Epidermal melanocyte (primary cell): ENCODE measurements at regions not wholly inside any gene's neighbourhood (a gene's known extent, or its start where the extent isn't known, plus 50 kb on each side); places are given as distances from the start of the nearest gene placed in this dataset.
"Not testable (repeated sequence)": the region's sequence is repeated elsewhere in the genome, so short reads cannot be mapped to it uniquely, and the experiment has no call there.

Source experiments
- DNase-seq: peaks from one replicate; pipeline ENCODE4 v3.0.0; 2011; ENCODE audit warnings: low spot score; ENCODE audit not compliant: insufficient read length

DNA sequence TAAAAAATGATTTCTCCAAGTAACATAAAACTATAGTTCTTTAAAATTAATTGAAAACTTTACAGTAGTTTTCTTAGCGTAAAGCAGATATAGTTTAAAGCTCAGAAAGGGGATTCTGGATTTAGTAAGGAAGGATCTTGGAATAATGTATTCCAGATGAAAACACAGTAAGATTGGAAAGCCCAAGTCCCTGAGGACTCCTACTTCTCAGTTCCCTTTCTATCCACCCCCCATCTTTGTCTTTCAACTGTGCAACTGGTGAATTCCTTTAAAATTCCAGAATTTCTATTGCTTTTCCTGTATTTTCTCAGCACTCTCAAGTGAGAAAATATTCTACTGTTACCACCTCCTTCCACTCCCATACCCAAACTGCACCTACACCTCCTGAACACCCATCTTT lies 184.5 kb upstream of the FBN2 start:
- no peak for DNase-seq

DNA sequence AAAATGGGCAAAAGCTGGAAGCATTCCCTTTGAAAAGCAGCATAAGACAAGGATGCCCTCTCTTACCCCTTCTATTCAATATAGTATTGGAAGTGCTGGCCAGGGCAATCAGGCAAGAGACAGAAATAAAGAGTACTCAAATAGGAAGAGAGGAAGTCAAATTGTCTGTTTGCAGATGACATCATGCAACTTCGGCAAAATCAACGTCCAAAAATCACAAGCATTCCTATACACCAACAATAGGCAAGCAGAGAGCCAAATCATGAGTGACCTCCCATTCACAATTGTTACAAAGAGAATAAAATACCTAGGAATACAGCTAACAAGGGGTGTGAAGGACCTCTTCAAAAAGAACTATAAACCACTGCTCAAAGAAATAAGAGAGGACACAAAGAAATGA lies 192.0 kb upstream of the FBN2 start:
- not testable (repeated sequence) for DNase-seq

DNA sequence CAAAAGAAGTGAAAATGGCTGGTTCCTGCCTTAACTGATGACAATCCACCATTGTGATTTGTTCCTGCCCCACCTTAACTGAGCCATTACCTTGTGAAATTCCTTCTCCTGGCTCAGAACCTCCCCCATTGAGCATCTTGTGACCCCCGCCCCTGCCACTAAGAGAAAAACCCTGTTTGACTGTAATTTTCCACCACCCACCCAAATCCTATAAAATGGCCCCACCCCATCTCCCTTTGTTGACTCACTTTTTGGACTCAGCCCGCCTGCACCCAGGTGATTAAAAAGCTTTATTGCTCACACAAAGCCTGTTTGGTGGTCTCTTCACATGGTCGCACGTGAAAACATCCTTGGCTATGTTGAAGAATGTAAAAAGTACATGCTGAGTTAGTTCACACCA lies 197.6 kb upstream of the FBN2 start:
- DNase-seq: not testable (repeated sequence)

DNA sequence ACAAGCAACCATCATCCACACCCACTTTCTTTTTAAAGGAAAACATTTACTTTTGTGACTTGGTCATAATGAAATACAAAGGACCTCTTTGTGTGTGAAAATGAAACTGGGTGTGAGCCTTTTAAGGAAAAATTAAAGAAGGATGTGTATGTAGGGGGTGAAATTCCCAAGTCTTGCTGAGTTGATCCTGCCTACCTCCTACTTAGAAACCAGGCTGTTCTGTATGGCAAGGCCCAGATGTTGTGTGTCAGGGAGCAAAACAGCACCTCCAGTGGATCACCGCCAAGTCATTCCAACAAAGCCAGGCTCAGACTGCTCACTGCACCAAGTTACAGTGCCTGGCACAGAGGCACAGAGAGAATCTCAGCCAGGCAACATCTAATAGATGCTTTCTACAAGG lies 198.5 kb upstream of the FBN2 start:
- peak; percentile 25 for DNase-seq

DNA sequence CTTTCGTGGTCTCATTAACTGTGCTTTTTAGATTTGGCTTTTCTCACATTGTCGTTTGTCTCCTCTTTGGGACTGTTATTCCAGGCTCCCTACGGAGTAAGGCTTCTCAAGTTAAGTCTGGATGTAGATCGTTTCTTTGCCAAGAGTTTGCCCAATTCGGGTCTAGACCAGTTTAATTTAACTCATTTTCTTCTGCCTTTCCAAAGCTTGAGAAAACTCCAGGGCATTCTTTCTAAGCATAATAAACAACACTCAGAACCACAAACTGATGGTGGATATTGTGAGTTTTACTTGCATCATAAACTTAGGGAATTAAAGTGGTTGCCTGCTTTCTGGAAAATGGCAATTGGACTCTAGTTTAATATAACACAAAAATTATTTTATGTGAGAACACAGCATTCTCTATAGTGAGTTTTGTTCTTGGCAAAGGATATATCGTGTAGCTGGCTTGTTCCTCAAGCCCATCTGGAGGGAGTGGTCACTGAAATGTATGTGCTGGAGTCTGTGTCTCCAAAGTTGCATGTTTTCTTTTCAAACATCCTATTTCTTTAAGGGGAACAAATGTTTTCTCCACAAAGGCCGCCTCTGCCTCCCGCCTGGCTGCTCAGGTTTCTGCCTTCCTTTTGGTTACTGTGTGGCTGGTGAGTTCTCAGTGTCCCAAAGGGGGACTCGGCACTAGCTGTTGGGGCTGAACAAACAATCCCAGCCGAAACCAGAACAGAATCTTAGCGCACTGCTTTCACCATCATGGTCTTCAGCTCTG lies 211.3 kb upstream of the FBN2 start:
- no peak for DNase-seq

DNA sequence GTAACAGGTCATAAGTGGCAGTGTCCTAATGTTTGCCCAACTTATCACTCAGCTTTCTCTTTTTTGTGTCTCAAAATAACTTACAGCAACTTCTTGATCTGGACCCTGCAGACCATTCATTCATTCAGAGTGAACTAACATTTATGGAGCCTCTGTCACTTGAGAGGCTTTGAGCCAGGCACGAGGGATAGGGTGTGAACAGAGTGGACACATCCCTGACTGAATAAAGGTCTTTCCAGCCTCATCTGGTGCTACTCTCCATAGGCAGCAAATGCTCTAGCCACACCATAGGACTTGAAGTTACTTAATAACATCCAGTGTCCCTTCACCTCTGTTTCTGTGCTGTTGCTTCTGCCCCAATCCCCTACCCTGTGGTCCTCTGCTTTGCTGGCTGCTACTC lies 212.1 kb upstream of the FBN2 start:
- DNase-seq: no peak

DNA sequence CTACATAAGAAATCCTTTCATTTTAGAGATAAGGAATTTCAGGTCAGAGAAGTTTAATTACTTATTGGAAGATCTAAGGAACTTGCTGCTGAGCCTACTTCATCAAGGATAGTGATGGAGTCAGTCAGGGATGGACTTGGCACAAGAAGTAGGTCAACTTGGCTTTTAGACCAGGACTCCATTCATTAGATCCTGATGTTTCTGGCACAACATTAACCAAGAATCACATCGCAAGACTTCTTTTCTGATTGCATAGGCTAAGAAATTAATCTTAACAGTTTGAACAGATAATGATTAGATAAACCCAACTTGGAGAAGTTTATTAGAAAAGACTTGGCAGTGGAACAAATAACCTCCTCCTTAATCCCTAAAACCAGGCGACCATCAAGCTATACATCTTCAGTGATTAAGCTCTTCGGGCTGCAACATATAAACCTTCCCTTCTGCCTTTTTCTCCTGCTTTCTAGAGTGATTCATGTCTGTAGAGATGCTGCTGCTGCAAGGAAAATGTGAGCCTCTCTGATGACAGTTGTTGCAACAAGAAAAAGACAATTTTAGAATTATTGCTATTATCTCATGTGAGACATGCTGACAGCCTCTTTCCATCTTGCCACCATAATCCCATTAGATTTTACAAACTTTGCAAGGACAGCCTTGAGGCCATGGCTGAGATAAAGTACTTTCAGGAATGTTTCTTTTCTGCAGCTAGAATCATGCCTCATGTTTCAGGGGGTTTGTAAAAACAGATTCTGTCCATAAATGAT lies 207.9 kb upstream of the SLC27A6 start:
- DNase-seq: no peak

DNA sequence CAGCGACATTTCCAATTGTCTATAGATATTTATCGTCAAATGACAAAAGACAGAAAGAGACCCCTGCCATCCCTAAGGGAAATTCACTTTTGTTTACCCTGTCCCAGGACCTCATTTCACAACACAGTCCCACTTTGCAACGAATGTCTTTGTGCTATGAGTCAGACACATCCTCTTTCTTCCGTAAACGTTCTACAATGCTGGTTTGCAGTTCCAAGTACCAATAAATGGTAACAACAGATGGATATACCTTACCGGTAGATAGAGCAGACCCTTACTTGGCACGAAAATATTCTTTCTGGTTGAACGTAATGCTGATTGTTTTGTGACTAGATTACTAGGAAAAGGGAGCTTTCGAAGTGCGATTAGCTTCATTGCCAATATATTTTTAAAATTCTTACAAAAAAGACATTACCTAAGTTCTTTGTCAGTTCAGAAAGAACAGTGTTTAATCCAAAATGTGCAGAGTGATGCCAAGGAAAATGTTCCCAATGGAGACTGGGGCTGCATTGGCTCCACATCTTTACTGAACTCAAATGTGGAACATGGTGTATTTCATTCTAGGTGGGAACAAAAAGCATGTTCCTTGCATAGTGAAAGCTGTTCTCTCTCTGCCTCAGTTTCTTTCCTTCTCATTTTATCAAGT lies 202.5 kb upstream of the SLC27A6 start:
- no peak for DNase-seq

DNA sequence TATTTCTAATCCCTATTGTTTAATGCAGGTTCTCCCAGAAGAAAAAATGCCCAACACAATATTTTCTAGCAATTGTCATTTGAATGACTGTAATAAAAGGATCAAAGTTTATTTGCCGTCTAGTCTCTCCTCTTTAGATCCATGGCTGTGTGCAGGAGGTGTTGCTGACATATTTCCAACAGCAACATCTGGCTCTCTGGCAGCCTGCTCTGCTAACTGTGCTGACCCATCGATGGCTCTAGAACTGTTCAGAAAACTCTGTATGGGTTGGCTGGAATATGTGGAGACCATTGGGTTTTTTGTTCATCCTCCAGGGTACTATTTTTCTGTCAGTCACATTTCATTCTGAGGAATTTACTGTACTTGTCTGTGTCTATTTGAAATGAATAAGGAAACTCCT lies 202.0 kb upstream of the SLC27A6 start:
- no peak for DNase-seq

DNA sequence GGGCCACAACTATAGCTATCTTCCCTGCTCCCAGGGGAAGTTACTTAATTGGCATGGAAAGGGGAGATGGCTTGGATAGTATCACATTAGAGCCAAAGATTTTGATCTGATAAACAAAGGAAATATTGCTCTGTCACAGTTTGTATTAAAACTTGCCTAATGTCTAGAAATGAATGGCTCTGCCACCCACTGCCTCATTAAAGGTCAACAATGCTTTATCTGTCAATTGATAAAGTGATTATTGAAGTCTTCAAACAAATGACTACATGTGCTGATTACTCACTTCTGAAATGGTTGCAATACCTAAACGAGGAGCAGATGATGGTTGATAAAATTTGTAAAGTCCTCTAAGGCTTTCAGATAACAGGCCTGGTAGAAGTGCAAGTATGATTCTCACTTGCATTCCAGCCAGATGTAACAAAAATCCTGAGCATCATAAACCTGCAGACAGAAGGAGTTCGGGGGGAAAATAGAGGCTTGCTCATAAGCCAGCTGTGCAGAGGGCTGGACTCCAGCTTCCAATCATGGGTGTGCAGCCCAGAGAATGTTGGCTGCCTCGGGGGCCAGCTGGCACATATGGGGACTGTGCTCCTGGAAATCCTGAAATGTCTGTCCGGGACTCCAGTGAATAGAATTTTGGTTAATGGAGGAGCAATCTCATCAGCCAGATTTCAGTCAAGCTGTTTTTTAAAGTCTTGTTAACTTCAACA lies 200.5 kb upstream of the SLC27A6 start:
- no peak for DNase-seq

DNA sequence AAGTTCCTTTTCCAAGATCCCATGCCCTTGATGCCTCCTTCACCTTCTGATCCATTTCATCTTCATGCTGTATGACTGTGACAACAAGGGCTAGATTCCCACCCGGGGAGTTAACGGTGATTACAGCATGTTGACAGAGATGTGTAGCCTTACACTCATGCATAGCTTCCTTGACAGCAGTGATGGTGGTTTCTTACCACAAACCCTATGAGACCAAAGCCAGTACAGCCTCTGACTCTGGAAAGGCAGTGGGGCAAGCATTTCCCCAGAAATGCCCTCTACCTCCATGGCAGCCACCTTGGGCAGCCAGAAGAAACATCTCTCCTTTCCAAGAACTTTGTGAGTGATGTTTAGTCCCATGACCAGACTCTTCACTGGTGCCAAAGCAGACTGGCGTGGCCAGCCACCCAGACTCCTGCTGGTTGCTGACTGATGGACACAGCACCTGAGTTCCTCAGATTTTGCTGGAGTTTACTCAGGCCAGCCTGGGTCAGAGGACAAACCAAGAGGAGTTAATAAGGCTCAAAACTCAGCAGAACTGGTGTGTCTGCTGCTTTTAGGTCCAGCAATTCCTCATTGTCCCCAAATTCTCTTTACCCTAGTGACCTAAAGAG lies 199.7 kb upstream of the SLC27A6 start:
- no peak for DNase-seq

DNA sequence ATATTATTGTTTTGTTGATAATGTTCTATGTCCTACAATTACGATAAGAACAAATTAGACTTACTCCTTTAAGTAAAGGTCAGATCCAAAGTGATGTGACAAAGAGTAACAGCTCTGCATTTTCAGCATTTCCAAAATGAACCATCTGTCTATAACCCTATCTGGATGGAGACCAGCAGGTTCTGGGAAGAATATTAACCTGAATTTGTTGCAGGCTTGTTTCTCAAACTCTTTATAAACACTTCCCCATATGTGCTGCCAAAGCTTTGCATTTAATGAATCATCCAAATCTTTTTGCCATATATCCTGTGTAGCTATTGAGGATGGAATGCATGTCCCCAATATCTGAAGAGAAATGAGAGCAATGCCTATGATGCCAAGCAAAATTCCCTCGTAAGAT lies 198.9 kb upstream of the SLC27A6 start:
- no peak for DNase-seq

DNA sequence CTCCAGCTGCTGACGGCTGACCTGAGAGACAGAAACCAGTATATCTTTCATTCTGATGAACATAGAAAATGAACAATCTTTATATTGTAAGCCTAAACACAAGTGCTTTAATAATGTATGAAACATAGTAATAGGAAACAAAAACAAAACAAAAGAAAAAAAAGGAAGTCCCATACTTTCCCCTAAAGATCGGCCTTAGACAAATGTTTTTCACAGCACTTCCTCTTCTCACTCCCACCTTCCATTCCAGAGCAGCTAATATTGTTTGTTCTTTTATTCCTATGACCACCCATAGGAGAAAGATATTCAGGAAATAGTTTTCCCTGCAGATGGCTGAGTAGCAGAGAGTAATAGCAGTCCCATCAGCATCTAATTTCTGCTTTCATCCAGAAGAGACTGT lies 194.4 kb upstream of the SLC27A6 start:
- no peak for DNase-seq

DNA sequence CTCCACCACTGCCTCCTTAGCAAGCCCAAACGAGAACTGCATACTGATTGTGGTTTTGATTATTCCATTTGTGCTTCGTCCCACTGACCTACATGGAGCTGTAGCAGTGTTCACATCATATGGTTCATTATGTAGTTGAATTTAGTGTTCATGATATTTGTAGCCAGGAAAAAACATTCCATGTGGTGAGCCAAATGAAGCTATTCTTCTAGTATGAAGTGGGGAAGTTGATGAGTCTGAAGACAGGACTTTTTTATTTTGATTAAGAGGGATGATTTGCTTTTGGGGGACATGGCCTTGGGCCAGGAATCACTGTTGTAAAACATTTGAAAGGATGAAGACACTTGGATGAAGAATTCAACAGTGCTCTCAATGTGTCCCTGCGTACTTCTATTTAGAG lies 192.9 kb upstream of the SLC27A6 start:
- no peak for DNase-seq

DNA sequence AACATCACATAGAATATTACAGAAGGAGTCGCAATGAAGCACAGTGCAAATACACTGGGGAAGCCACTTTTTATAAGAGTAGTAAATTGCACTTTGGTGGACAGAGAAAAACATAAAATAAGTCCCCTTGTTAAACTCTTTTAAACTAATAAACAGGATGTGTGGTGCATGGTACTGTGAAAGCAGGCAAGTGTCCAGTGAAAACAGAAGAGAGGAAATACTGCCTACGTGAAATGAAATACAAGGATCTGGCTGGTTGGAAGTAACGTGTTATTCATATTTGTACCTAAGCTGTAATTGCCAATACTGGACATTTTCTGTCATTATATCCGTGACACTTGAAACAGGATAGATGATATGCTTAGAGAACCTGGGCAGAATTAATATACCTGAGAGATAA lies 191.9 kb upstream of the SLC27A6 start:
- DNase-seq: no peak

DNA sequence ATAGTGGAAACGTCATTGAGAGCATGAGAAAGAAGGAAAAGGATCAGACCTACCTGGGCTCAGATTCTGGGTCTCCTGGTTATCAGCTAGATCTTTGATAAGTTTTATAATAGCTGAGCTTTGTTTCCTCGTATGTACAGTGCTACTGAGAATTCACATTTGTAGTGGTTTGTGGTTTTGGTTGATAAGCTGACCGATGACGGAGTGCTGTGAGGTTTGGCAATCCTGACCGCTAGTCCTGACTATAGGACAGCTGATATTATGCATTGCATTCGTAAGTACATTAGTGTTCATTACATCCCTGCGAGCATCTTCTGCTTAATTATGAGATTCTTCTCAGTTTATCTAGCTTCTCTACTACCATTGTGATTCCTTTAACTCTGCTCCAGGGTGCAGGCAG lies 190.7 kb upstream of the SLC27A6 start:
- no peak for DNase-seq

DNA sequence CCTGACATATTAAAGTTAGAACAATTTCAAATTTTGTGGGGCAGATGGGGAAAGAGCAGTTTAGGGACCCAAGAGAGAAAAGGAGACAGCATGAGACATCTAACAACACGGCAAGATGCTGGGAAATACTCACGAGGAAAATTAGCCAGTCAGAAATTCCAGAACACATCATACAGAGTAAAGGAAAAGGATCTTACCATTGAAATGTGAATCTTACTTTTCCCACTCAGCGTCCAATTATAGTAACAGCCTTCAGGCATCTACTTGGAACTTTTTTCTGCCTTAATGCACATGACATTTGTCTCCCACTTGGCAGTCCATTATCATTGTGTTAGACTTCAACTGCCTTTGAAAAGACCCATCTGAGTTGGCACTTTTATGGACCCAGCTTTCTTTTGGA lies 189.7 kb upstream of the SLC27A6 start:
- no peak for DNase-seq

DNA sequence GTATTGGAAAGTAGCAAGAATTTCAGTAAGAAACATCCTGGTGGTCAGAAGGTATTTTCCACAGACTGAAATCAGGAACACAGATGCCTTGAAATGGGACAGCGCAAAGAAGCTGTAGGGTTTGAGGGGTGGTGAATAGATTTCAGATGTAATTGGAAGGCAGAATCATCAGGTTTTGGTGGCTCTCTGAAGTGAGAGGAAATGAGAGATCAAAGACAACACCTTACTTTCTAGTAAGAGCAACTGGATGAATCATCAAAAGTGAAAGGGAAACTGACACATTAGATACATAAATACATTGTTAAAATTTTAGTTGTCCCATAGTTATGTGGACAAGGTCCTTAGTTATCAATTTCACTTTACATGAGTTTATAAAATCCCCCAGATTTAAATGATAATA lies 188.2 kb upstream of the SLC27A6 start:
- DNase-seq: no peak

DNA sequence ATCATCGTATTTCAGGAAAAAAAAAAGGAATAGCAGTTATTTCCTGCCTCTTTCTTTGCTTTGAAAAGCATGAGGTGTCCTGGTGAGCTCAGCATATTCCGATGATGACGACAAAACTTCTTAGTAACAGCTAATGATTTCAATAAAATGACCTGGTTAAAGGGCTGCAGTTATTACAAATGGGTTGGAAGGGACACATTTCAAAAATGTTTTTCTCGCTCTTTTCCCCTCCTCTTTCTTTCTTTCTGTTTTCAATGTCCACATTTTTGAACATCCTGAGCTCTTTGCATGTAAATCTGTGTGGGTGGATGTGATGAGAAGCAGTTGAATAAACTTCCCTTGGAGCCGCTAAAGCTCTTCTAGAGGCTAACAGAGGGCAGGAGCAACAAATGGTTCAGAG lies 186.8 kb upstream of the SLC27A6 start:
- DNase-seq: no peak

DNA sequence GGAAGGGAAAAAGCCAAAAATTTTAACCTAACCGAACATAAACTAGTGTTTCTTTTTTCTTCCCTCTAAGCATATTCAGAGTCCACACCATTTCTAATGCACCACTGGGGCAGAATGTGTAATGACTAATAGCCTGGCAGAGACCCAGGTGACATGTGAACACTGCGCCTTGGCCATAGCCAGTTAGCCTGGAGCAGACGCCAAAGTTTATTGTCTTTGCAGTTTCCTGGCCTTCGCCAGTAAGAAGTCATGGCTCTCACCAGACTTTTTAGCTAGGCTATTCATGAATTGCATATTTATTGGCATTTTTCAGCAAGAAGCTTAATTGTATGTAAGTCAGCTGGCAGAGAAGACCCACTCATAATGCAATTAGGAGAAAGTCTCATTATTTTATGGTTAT lies 182.8 kb upstream of the SLC27A6 start:
- DNase-seq: no peak

DNA sequence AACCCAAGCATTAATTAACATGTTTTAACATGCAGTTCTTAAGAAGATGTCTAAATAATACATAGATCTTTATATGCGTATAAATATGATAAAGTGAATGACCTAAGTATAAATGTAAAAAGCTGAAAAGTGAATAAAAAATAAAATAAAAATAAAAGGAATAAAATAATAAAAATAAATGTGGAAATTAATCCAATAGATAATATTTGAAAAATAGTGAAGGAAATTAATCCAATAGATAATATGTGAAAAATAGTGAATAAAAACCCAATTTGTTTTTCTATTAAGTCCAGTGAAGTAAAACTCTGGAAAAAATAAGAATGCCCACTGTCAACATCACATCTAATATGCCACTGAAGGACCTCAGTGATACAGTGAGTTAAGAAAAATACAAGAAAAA lies 180.6 kb upstream of the SLC27A6 start:
- DNase-seq: no peak

DNA sequence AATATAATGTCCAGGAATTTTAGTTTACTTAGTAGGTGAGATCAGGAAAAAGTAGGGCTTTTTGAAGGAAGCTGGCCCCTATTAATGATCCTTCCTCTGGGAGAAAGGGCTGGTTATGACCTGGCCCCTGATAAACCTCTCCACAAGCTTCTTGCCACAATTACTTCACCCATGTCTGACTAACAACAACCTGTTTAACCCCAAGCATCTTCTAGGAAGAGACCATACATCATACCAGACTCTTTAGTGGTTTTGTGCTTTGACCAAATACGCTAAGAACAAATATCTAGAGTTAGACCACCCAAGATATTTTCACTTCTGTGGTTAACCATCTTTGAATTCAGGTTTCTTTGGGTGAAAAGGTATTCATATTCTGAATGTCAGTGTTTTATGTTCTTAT lies 174.0 kb upstream of the SLC27A6 start:
- DNase-seq: no peak
